WI38 (cell line): ENCODE measurements at regions not wholly inside any gene's neighbourhood (a gene's known extent, or its start where the extent isn't known, plus 50 kb on each side); places are given as distances from the start of the nearest gene placed in this dataset.

ENCODE experiments used
- H3K4me3 ChIP-seq: 2 replicates; pipeline ENCODE4 v1.5.1; 2011; ENCODE audit warnings: low read depth, mild to moderate bottlenecking, control low read depth, low read length
- CTCF ChIP-seq: IDR thresholded peaks from 2 replicates; pipeline ENCODE4 v1.5.1; 2012; ENCODE audit warnings: low read depth, mild to moderate bottlenecking, control low read depth, low read length

- no peak overlapping the region for H3K4me3 ChIP-seq
- TF ChIP-seq CTCF = no peak
These were observed 52.2 kb downstream of the POLR1D start for GRCh38 chr13:27673911-27674310.

- no peak for TF ChIP-seq CTCF
- H3K4me3 ChIP-seq = no peak overlapping the region
These were observed 56.8 kb downstream of the POLR1D start for GRCh38 chr13:27678306-27679040.

- H3K4me3 ChIP-seq = no peak overlapping the region
- no peak for TF ChIP-seq CTCF
These were observed 57.7 kb downstream of the POLR1D start for GRCh38 chr13:27679396-27679795.

GRCh38 chr13:27679896-27680295 is 58.2 kb downstream of the POLR1D start:
- TF ChIP-seq CTCF = no peak
- H3K4me3 ChIP-seq = no peak overlapping the region

GRCh38 chr13:27680465-27680864 is 58.8 kb downstream of the POLR1D start:
- H3K4me3 ChIP-seq = no peak overlapping the region
- TF ChIP-seq CTCF = no peak

- TF ChIP-seq CTCF = no peak
- no peak overlapping the region for H3K4me3 ChIP-seq
These were observed 69.5 kb downstream of the POLR1D start for GRCh38 chr13:27691207-27691606.

- no peak for TF ChIP-seq CTCF
- H3K4me3 ChIP-seq = no peak overlapping the region
These were observed 75.0 kb downstream of the POLR1D start for GRCh38 chr13:27696731-27697130.
